SK-N-SH (cell line): ENCODE measurements at regions not wholly inside any gene's neighbourhood (a gene's known extent, or its start where the extent isn't known, plus 50 kb on each side); places are given as distances from the start of the nearest gene placed in this dataset.

Experiments used
- CTCF ChIP-seq: fragments of 200-600 bp; sonication (generic); IDR thresholded peaks from 2 replicates; pipeline ENCODE4 v1.6.1; 2017; ENCODE audit warnings: antibody characterized with exemption, mild to moderate bottlenecking, moderate library complexity
- FOXM1 ChIP-seq: IDR thresholded peaks from 2 replicates; pipeline ENCODE4 v1.4.0; 2012; ENCODE audit warnings: low read depth, mild to moderate bottlenecking
- GABPA ChIP-seq: IDR thresholded peaks from 2 replicates; pipeline ENCODE4 v1.4.0; 2012; ENCODE audit warnings: low read depth, mild to moderate bottlenecking
- NFIC ChIP-seq: IDR thresholded peaks from 2 replicates; pipeline ENCODE4 v1.4.0; 2012; ENCODE audit warnings: borderline replicate concordance
- NRF1 ChIP-seq: IDR thresholded peaks from 2 replicates; pipeline ENCODE4 v1.6.1; 2012; ENCODE audit warnings: low read depth, mild to moderate bottlenecking, low read length
- POLR2AphosphoS5 ChIP-seq: IDR thresholded peaks from 2 replicates; pipeline ENCODE4 v1.6.1; 2012; ENCODE audit warnings: low read depth, low read length
- REST ChIP-seq: IDR thresholded peaks from 2 replicates; pipeline ENCODE4 v1.6.1; 2012; ENCODE audit warnings: mild to moderate bottlenecking, low read depth, low read length, moderate library complexity
- RFX5 ChIP-seq: IDR thresholded peaks from 2 replicates; pipeline ENCODE4 v1.6.1; 2012; ENCODE audit warnings: mild to moderate bottlenecking, improper control_type of control experiment, low read length
- SMC3 ChIP-seq: IDR thresholded peaks from 2 replicates; pipeline ENCODE4 v1.6.1; 2012; ENCODE audit warnings: low read depth, low read length, improper control_type of control experiment
- TCF12 ChIP-seq: IDR thresholded peaks from 2 replicates; pipeline ENCODE4 v1.4.0; 2012
- TEAD4 ChIP-seq: IDR thresholded peaks from 2 replicates; pipeline ENCODE4 v1.4.0; 2012; ENCODE audit warnings: mild to moderate bottlenecking, borderline replicate concordance; ENCODE audit not compliant: insufficient read depth
- ZBTB33 ChIP-seq: IDR thresholded peaks from 2 replicates; pipeline ENCODE4 v1.4.0; 2012; ENCODE audit warnings: low read depth, borderline replicate concordance

- TF ChIP-seq TCF12 (no peak), CTCF (no peak), NFIC (no peak), REST (no peak), POLR2AphosphoS5 (no peak), NRF1 (no peak), GABPA (no peak), RFX5 (no peak), FOXM1 (no peak), ZBTB33 (no peak), SMC3 (no peak), TEAD4 (no peak)
Observed at GRCh38 chr1:47617381-47618221, 179.8 kb downstream of the FOXD2 start.
